MM.1S (cell line): ENCODE measurements at regions not wholly inside any gene's neighbourhood (a gene's known extent, or its start where the extent isn't known, plus 50 kb on each side); places are given as distances from the start of the nearest gene placed in this dataset.

Source experiments
- DNase-seq: peaks from one replicate; pipeline ENCODE4 v3.0.0-alpha.2; 2015
- H2AFZ ChIP-seq: fragments of 300-600 bp; sonication (generic); 2 replicates; pipeline ENCODE4 v1.6.0; 2016; ENCODE audit warnings: antibody characterized with exemption, low read length
- H3F3A ChIP-seq: fragments of 300-600 bp; sonication (generic); 2 replicates; pipeline ENCODE4 v1.6.1; 2016; ENCODE audit warnings: mild to moderate bottlenecking, antibody characterized with exemption, low read length, moderate library complexity, mixed read lengths; ENCODE audit not compliant: insufficient read depth
- H3K27ac ChIP-seq: fragments of 300-600 bp; sonication (generic); 2 replicates; pipeline ENCODE4 v1.5.1; 2016; ENCODE audit warnings: mild to moderate bottlenecking, low read length
- H3K27me3 ChIP-seq: fragments of 300-600 bp; sonication (generic); replicated peaks from 2 replicates; pipeline ENCODE4 v1.6.0; 2016; ENCODE audit warnings: low read length; ENCODE audit not compliant: insufficient read depth
- H3K36me3 ChIP-seq: fragments of 300-600 bp; sonication (generic); replicated peaks from 2 replicates; pipeline ENCODE4 v1.6.1; 2016; ENCODE audit warnings: mild to moderate bottlenecking, low read length, mixed read lengths; ENCODE audit not compliant: insufficient read depth
- H3K4me1 ChIP-seq: fragments of 300-600 bp; sonication (generic); 2 replicates; pipeline ENCODE4 v1.6.1; 2016; ENCODE audit warnings: low read length, mixed read lengths
- H3K4me2 ChIP-seq: fragments of 300-600 bp; sonication (generic); 2 replicates; pipeline ENCODE4 v1.6.0; 2016; ENCODE audit warnings: low read depth, low read length
- H3K4me3 ChIP-seq: fragments of 300-600 bp; sonication (generic); 2 replicates; pipeline ENCODE4 v1.5.1; 2016; ENCODE audit warnings: low read length, mixed read lengths
- H3K79me2 ChIP-seq: fragments of 300-600 bp; sonication (generic); 2 replicates; pipeline ENCODE4 v1.6.1; 2016; ENCODE audit warnings: mixed run types, low read length, mixed read lengths
- H3K9ac ChIP-seq: fragments of 300-600 bp; sonication (generic); 2 replicates; pipeline ENCODE4 v1.6.1; 2016; ENCODE audit warnings: low read length, mixed read lengths
- H3K9me2 ChIP-seq: fragments of 300-600 bp; sonication (generic); replicated peaks from 2 replicates; pipeline ENCODE4 v1.6.1; 2016; ENCODE audit warnings: mild to moderate bottlenecking, low read length, mixed read lengths; ENCODE audit not compliant: insufficient read depth
- H3K9me3 ChIP-seq: fragments of 300-600 bp; sonication (generic); replicated peaks from 2 replicates; pipeline ENCODE4 v1.6.1; 2016; ENCODE audit warnings: mild to moderate bottlenecking, low read length, mixed read lengths; ENCODE audit not compliant: insufficient read depth
- H4K20me1 ChIP-seq: fragments of 300-600 bp; sonication (generic); 2 replicates; pipeline ENCODE4 v1.6.1; 2016; ENCODE audit warnings: mild to moderate bottlenecking, low read length, moderate library complexity, mixed read lengths; ENCODE audit not compliant: insufficient read depth
- CTCF ChIP-seq: fragments of 300-600 bp; sonication (generic); IDR thresholded peaks from 2 replicates; pipeline ENCODE4 v1.5.1; 2016; ENCODE audit warnings: antibody characterized with exemption, low read length, mixed read lengths
- EZH2 ChIP-seq: fragments of 300-600 bp; sonication (generic); optimal IDR thresholded peaks from 2 replicates; pipeline ENCODE3; 2017; ENCODE audit warnings: low read depth, mild to moderate bottlenecking, antibody characterized with exemption, low read length, mixed read lengths
- EZH2phosphoT487 ChIP-seq: fragments of 300-600 bp; sonication (generic); IDR thresholded peaks from 2 replicates; pipeline ENCODE4 v1.6.1; 2018; ENCODE audit warnings: antibody characterized with exemption, low read length

GRCh38 chr1:96338622-96339021, 383.0 kb upstream of the PTBP2 start:
- Histone ChIP-seq H3K4me1 (no peaks in the 10 kb centered on the region), H3K4me3 (no peak overlapping the region), H3K9me3 (no peaks in the 10 kb centered on the region), H3K9me2 (no peaks in the 10 kb centered on the region), H3K9ac (no peak overlapping the region), H4K20me1 (no peaks in the 10 kb centered on the region), H3K79me2 (no peaks in the 10 kb centered on the region), H3F3A (no peaks in the 10 kb centered on the region), H3K36me3 (no peaks in the 10 kb centered on the region), H3K27me3 (no peaks in the 10 kb centered on the region), H3K27ac (no peak overlapping the region), H3K4me2 (no peak overlapping the region), H2AFZ (no peak overlapping the region)
- TF ChIP-seq EZH2phosphoT487 = no peak
- no peak for TF ChIP-seq EZH2
- no peak for DNase-seq

GRCh38 chr1:96340686-96341085, 380.9 kb upstream of the PTBP2 start:
- Histone ChIP-seq H3K9me2 (no peaks in the 10 kb centered on the region), H3K4me3 (no peak overlapping the region), H3K4me1 (no peaks in the 10 kb centered on the region), H3F3A (no peaks in the 10 kb centered on the region), H3K79me2 (no peaks in the 10 kb centered on the region), H3K36me3 (no peaks in the 10 kb centered on the region), H2AFZ (no peak overlapping the region), H3K27ac (no peak overlapping the region), H3K9ac (no peak overlapping the region), H4K20me1 (no peaks in the 10 kb centered on the region), H3K4me2 (no peak overlapping the region), H3K9me3 (no peaks in the 10 kb centered on the region), H3K27me3 (no peaks in the 10 kb centered on the region)
- TF ChIP-seq EZH2 (no peak), EZH2phosphoT487 (no peak)
- no peak for DNase-seq

DNA sequence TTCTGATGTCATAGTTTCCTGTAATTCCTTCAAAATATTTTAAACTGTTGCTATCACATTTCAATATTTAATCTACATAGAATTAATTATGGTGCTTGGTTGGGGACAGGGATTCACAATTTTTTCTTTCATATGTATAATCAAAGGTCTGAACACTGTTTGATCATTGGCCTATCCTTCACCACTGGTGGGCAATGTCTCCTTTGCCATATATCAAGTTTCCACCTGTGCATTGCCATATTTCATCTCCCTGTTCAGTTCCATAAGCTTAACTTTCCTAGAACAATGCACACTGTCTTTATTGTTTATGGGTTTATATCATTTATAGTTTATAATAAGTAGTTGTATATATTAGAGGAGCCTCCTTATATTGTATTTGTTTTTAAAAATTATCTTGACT, 374.9 kb upstream of the PTBP2 start:
- H2AFZ ChIP-seq = no peak overlapping the region
- no peaks in the 10 kb centered on the region for H3K4me1 ChIP-seq
- no peak overlapping the region for H3K9ac ChIP-seq
- no peaks in the 10 kb centered on the region for H3K9me3 ChIP-seq
- H3K36me3 ChIP-seq = no peaks in the 10 kb centered on the region
- H3F3A ChIP-seq = no peaks in the 10 kb centered on the region
- no peaks in the 10 kb centered on the region for H3K79me2 ChIP-seq
- DNase-seq = no peak
- no peak overlapping the region for H3K4me3 ChIP-seq
- no peak overlapping the region for H3K27ac ChIP-seq
- H3K4me2 ChIP-seq = no peak overlapping the region
- no peaks in the 10 kb centered on the region for H3K27me3 ChIP-seq
- H3K9me2 ChIP-seq = no peaks in the 10 kb centered on the region
- TF ChIP-seq EZH2phosphoT487 (no peak), EZH2 (no peak), CTCF (no peak)
- H4K20me1 ChIP-seq = no peaks in the 10 kb centered on the region

DNA sequence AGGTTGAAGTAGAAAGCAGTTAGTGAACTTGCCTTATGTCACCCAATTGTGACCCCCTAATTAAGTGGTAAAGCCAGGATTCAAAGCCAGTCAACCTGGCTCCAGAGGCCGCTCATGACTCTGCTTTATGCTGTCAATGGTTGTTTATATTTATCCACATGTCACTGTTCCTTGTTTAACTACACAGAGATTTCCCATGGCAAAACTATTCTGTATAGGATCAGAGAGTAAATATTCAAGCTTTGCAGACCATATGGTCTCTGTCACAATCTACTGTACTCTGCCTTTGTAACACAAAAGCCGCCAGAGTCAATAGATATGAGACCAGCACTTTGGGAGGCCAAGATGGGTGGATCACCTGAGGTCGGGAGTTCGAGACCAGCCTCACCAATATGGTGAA, 371.7 kb upstream of the PTBP2 start:
- H3K79me2 ChIP-seq = no peaks in the 10 kb centered on the region
- H3K4me2 ChIP-seq = no peak overlapping the region
- no peak for DNase-seq
- no peaks in the 10 kb centered on the region for H3K27me3 ChIP-seq
- no peak overlapping the region for H2AFZ ChIP-seq
- H3K9ac ChIP-seq = no peak overlapping the region
- no peaks in the 10 kb centered on the region for H3K9me3 ChIP-seq
- no peaks in the 10 kb centered on the region for H3K36me3 ChIP-seq
- no peaks in the 10 kb centered on the region for H3K4me1 ChIP-seq
- no peaks in the 10 kb centered on the region for H4K20me1 ChIP-seq
- H3K9me2 ChIP-seq = no peaks in the 10 kb centered on the region
- H3K4me3 ChIP-seq = no peak overlapping the region
- H3F3A ChIP-seq = no peaks in the 10 kb centered on the region
- H3K27ac ChIP-seq = no peak overlapping the region
- TF ChIP-seq EZH2 (no peak), CTCF (no peak), EZH2phosphoT487 (no peak)
